Ectodermal cell (in vitro differentiated cells): ENCODE measurements at regions not wholly inside any gene's neighbourhood (a gene's known extent, or its start where the extent isn't known, plus 50 kb on each side); places are given as distances from the start of the nearest gene placed in this dataset.

Source experiments
- H3K27ac ChIP-seq: 2 replicates; pipeline ENCODE4 v1.7.0; 2013; ENCODE audit warnings: mild to moderate bottlenecking, low read depth, low read length; ENCODE audit not compliant: insufficient read depth, poor library complexity, severe bottlenecking
- H3K27me3 ChIP-seq: 2 replicates; pipeline ENCODE4 v1.7.0; 2013; ENCODE audit warnings: mild to moderate bottlenecking, low read length; ENCODE audit not compliant: insufficient read depth, control insufficient read depth, poor library complexity, severe bottlenecking
- H3K36me3 ChIP-seq: one replicate; pipeline ENCODE4 v1.7.0; 2013; ENCODE audit warnings: low read length; ENCODE audit not compliant: control insufficient read depth, insufficient read depth
- H3K4me1 ChIP-seq: one replicate; pipeline ENCODE4 v1.7.0; 2013; ENCODE audit warnings: low read length; ENCODE audit not compliant: control insufficient read depth, insufficient read depth
- H3K4me3 ChIP-seq: 2 replicates; pipeline ENCODE4 v1.7.0; 2013; ENCODE audit warnings: low read depth, low read length, control low read depth; ENCODE audit not compliant: insufficient read depth
- H3K9me3 ChIP-seq: 2 replicates; pipeline ENCODE4 v1.7.0; 2013; ENCODE audit warnings: mild to moderate bottlenecking, low read length, moderate library complexity; ENCODE audit not compliant: control insufficient read depth
- WGBS, 2 experiments: methylation state at CpG; one replicate each; pipeline ENCODE4 v1.1.7; 2013; ENCODE audit warnings: missing lambda C conversion rate in 2 of 2; 5-methylcytosine and 5-hydroxymethylcytosine counted together

DNA sequence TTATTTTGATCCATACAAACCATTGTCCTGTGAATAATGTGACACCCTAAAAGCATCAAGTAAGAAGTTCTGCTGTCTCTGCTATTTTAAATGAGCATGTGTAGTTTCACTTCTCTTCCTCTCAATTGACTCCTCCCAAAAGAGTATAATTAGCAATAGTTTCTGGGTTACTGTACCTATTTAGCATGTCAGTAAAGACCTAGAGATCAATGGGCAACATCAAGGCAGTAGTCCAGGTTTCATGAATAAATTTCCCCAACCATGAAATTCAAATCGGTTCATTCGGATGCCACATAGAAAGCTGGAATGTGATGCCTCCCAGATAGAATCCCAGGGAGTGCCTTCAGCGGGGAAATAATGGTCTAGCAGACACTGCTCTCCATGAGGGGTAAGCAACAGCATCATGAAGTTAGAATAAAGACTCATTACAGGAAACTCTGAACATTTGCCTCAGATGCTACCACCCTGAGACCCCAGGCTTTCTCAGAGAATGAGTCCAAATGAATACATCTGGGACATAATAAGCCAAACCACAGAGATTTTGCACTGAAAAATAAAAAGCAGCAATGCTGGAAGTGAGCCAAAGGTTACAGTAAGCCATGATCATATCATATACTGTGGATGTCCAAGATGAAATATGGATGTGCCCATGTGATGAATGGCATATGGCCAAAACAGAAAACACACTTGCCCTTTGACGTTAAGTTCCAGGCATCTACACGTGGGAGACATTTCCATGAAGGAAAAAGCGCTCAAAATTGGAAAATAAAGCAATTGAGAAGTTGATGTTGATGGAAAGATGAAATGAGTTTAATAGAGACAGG lies 1107.0 kb upstream of the SEMA6A start:
- no peaks in the 10 kb centered on the region for H3K4me1 ChIP-seq
- WGBS, 2 experiments = 85 to 93% methylated on average over 6 of the region's 6 CpGs
- H3K27ac ChIP-seq = no peak overlapping the region
- no peaks in the 10 kb centered on the region for H3K9me3 ChIP-seq
- H3K4me3 ChIP-seq = no peak overlapping the region
- no peaks in the 10 kb centered on the region for H3K36me3 ChIP-seq
- H3K27me3 ChIP-seq = no peaks in the 10 kb centered on the region

DNA sequence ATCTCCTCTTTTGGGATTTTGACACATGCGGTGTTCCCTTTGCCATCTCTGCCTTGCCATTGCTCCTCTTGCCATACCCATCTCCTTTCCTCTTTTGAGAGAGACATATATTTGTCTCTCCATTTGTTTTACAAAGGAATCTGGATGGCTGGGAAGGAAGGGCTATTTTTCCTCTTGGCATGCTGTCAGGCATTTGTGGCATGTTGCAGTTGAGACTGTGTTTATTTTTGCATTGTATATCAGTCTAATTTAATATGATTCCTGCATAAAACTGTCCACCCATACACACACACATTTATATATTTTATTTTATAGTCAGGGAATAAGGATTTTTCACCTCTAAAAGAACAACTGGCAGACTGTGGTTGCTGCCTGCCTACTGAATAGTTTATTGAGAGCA lies 1105.8 kb upstream of the SEMA6A start:
- Histone ChIP-seq H3K36me3 (no peaks in the 10 kb centered on the region), H3K9me3 (no peaks in the 10 kb centered on the region), H3K4me1 (no peaks in the 10 kb centered on the region), H3K27ac (no peak overlapping the region), H3K4me3 (no peak overlapping the region), H3K27me3 (no peaks in the 10 kb centered on the region)
- 92 to 94% methylated on average over 1 of the region's 1 CpG for WGBS, 2 experiments

DNA sequence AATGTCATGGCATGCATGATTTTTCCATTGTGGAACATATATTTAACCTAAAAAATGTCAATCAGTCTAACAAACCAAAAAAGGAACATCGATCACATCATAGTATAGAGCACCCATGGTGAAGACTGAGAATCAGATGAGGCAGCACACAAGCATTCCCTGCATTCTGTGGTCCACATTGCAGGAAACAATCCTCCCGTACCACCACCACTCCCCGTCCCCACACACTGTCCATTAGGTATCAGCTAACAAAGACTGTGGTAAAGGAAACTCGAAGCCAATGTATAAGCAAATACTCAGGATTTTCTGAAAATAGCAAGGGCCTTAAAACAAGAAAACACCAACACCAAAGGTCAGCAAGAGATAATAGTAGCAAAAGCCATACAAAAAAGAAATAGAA lies 1104.4 kb upstream of the SEMA6A start:
- Histone ChIP-seq H3K27ac (no peak overlapping the region), H3K27me3 (no peaks in the 10 kb centered on the region), H3K9me3 (no peaks in the 10 kb centered on the region), H3K4me3 (no peak overlapping the region), H3K36me3 (no peaks in the 10 kb centered on the region), H3K4me1 (no peaks in the 10 kb centered on the region)
- WGBS, 2 experiments = 88 to 95% methylated on average over 4 of the region's 4 CpGs

DNA sequence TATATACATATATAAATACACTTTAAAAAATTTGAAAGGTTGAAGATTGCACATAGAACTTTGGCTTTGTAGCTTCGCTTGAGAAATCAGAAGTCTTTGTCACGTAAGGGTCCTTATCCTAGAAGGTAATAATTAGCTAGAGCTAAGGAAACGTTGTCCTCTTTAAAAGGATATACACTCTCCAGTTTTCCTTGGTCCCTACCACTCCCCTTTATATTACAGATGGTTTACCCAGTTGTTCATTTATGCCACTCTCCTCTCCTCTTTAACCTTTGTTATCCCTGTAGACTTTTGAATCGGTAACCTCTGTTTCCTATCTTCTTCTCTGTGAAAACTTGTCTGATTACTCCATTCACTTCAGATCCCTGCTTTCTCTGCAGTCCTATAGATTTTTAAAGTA lies 1101.0 kb upstream of the SEMA6A start:
- H3K27ac ChIP-seq = no peak overlapping the region
- no peaks in the 10 kb centered on the region for H3K4me1 ChIP-seq
- H3K4me3 ChIP-seq = no peak overlapping the region
- H3K36me3 ChIP-seq = no peaks in the 10 kb centered on the region
- no peaks in the 10 kb centered on the region for H3K27me3 ChIP-seq
- 95 to 96% methylated on average over 4 of the region's 4 CpGs for WGBS, 2 experiments
- H3K9me3 ChIP-seq = no peaks in the 10 kb centered on the region

DNA sequence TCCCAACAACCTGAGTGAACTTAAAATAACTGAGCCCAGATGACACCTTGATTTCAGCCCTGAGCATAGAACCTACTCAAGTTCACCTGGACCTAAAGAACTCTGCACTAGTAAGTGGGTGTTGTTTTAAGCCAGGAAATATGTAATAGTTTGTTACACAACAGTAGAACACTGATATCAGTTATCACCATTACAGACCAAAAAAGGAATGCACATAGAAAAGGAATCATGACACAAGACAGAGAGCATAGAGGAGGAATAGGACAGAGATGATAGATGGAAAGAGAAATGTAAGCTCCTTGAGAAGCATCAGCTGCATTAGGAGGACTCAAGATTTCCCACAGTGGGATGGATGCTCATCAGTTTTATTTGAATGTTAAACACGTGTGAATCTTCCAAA lies 1096.9 kb upstream of the SEMA6A start:
- no peak overlapping the region for H3K4me3 ChIP-seq
- no peaks in the 10 kb centered on the region for H3K36me3 ChIP-seq
- H3K4me1 ChIP-seq = peaks cover 7% of the 10 kb centered on the region
- H3K9me3 ChIP-seq = no peaks in the 10 kb centered on the region
- 67 to 93% methylated on average over 1 of the region's 1 CpG for WGBS, 2 experiments
- no peak overlapping the region for H3K27ac ChIP-seq
- no peaks in the 10 kb centered on the region for H3K27me3 ChIP-seq

DNA sequence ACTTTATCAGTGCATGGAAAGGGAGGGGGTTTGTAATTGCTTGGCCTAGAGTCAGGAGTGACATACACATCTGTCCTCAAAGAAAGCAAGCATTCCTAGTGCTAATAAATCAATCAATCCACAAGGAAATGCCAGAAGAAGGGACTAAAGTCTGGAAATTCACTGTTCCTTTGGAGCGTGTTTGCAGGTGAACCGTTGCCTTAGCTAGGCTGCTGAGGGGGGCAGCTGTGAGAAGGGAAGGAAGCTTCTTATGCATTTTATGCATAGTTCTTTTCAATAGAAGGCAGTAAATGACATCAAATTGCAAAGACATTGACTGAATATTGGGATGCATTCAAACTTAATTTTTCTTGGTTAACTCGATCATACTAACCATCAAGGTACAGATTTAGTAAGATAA lies 1092.5 kb upstream of the SEMA6A start:
- Histone ChIP-seq H3K27me3 (no peaks in the 10 kb centered on the region), H3K4me1 (peaks cover 14% of the 10 kb centered on the region), H3K36me3 (no peaks in the 10 kb centered on the region), H3K9me3 (no peaks in the 10 kb centered on the region), H3K4me3 (no peak overlapping the region), H3K27ac (no peak overlapping the region)
- 34 to 40% methylated on average over 2 to 3 of the region's 3 CpGs for WGBS, 2 experiments

DNA sequence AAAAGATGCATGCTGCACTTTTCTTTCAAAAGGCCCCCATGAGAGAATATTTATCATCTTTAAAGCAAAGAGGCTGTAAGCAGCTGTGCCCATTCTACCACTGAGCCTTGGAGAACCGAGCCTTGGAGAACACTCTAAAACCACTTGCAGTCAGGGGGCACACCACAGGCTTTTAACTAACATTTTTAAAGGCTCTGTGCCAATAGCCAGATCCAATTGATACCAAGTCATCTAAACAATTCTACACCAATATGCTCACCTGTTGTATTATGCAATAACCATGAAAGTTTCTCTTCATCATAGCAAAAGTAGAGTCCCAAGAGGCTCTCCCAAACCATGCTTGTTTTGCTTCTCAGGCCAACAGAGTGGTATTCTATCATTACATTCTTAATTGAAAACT lies 1090.5 kb upstream of the SEMA6A start:
- 81 to 87% methylated on average over 1 of the region's 1 CpG for WGBS, 2 experiments
- H3K4me3 ChIP-seq = no peak overlapping the region
- no peak overlapping the region for H3K27ac ChIP-seq
- no peaks in the 10 kb centered on the region for H3K27me3 ChIP-seq
- no peaks in the 10 kb centered on the region for H3K36me3 ChIP-seq
- peaks cover 14% of the 10 kb centered on the region for H3K4me1 ChIP-seq
- H3K9me3 ChIP-seq = no peaks in the 10 kb centered on the region

DNA sequence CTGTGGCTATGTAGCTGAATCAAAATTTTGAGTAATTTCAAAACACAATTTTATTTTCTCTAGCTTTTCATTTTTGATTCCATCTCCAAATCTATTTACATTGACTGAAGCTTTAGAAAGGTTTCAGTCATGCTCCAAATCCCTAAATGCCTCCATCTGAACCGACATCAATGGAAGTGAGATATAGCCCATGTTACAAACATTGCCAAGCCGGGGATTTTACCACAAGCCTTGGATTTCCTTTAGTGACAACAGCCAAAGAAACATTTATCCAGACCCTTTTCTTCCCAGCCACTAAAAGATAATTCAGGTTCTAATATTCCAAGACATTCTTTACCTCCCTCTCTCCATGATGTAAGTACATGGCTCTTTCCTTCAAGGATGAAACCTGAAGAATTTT lies 1087.7 kb upstream of the SEMA6A start:
- H3K27ac ChIP-seq = no peak overlapping the region
- H3K9me3 ChIP-seq = no peaks in the 10 kb centered on the region
- 90 to 96% methylated on average over 2 of the region's 2 CpGs for WGBS, 2 experiments
- no peak overlapping the region for H3K4me3 ChIP-seq
- no peaks in the 10 kb centered on the region for H3K36me3 ChIP-seq
- H3K4me1 ChIP-seq = peaks cover 14% of the 10 kb centered on the region
- H3K27me3 ChIP-seq = no peaks in the 10 kb centered on the region

DNA sequence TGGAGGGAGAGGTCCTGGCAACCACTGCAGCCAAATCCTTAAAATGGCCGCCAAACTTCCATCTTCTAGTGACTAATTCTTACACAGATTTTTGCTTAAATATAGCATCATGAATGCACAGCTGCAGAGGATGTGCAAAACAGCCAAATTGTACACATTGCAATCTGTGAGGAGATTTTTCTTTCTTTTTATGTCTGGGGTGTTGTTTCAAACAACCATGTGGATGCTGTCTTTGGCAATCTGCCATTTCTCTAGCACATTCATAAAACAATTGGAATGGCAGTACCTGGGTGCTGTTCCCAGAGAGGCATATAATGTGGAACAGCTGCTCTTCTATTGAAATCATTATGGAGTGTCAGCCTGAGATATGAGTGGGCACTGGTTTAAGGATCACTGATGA lies 1082.9 kb upstream of the SEMA6A start:
- no peak overlapping the region for H3K4me3 ChIP-seq
- no peaks in the 10 kb centered on the region for H3K9me3 ChIP-seq
- H3K36me3 ChIP-seq = no peaks in the 10 kb centered on the region
- 96 to 100% methylated on average over 1 of the region's 1 CpG for WGBS, 2 experiments
- H3K4me1 ChIP-seq = no peaks in the 10 kb centered on the region
- H3K27ac ChIP-seq = no peak overlapping the region
- no peaks in the 10 kb centered on the region for H3K27me3 ChIP-seq

DNA sequence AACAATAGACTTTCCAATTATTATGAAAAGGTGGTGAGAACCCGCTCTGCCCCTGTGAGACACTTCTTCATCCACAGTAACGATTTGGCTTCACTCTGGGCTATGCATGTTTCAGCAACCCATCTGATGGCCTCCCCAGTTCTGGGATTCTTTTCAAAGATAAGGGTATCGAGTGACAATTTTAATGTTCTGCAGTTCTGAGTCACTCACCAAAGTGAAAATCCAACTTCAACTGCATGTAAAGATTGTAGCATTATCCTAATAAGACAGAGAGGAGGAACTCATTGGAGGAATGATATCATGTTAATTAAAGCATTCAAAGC lies 1078.3 kb upstream of the SEMA6A start:
- no peaks in the 10 kb centered on the region for H3K4me1 ChIP-seq
- H3K27me3 ChIP-seq = no peaks in the 10 kb centered on the region
- no peak overlapping the region for H3K4me3 ChIP-seq
- WGBS, 2 experiments = 90 to 95% methylated on average over 3 of the region's 3 CpGs
- no peak overlapping the region for H3K27ac ChIP-seq
- no peaks in the 10 kb centered on the region for H3K9me3 ChIP-seq
- no peaks in the 10 kb centered on the region for H3K36me3 ChIP-seq
